AG04450 (cell line): ENCODE measurements at regions not wholly inside any gene's neighbourhood (a gene's known extent, or its start where the extent isn't known, plus 50 kb on each side); places are given as distances from the start of the nearest gene placed in this dataset.

Source experiments
- CTCF ChIA-PET: fragments of 300-600, 350-600 bp; formaldehyde crosslinking; extraction: SDS; loops from one replicate; lab custom pipeline; 2022; ENCODE audit warnings: antibody characterized with exemption, inconsistent platforms; lab: Charles Lee
- POLR2A ChIA-PET: fragments of 350-600 bp; formaldehyde crosslinking; extraction: SDS; loops from one replicate; lab custom pipeline; 2021; ENCODE audit warnings: antibody characterized with exemption, inconsistent platforms; lab: Yijun Ruan, JAX
- DNase-seq: peaks from one replicate; pipeline ENCODE4 v3.0.0-alpha.2; 2011; ENCODE audit warnings: low read depth, low spot score
- H3K27ac ChIP-seq: one replicate; pipeline ENCODE4 v1.5.1; 2012; ENCODE audit warnings: low read depth, low read length, control low read depth
- H3K27me3 ChIP-seq: one replicate; pipeline ENCODE4 v1.6.0; 2012; ENCODE audit warnings: low read length; ENCODE audit not compliant: control insufficient read depth, insufficient read depth
- H3K4me3 ChIP-seq: 2 replicates; pipeline ENCODE4 v1.5.1; 2011; ENCODE audit warnings: mild to moderate bottlenecking, low read depth, low read length, control low read depth
- H3K9me3 ChIP-seq: 2 replicates; pipeline ENCODE4 v1.5.1; 2012; ENCODE audit warnings: low read length; ENCODE audit not compliant: control insufficient read depth, insufficient read depth
- TF ChIP-seq, protein P1 (sequence below): IDR thresholded peaks from 2 replicates; pipeline ENCODE4 v1.5.1; 2011; ENCODE audit warnings: low read depth, low read length, control low read depth, inconsistent platforms

DNA sequence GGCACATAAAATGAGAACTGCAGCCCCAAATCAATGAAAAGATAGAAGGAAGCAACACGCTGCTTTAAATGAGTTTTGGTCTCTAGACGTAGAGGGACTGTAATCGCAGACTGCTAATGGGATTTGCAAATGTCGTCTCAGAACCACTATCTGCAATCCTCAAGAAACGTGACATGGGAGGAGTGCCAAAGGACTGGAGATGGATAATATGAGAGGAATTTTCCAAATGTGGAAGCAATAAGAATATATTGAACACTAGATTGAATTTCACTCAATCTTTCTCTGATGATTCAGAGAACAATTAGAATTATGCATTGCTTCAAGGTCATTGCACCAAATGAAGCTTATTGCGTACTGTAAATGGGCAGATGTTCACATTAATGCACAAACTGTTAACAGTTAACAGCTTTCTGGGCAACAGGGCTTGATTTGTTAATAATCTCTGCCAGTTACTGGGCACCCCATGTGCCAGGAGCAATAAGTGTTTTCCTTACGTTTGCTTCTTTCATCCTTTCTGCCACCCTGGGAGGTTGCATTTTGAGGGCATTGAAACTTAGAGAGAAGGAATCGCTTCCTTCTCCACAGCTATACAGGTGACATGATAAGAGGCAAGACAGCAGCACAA lies 62.8 kb upstream of the WASF3 start:
- Histone ChIP-seq H3K27me3 (peaks cover 14% of the 10 kb centered on the region), H3K9me3 (no peaks in the 10 kb centered on the region), H3K27ac (no peak overlapping the region), H3K4me3 (no peak overlapping the region)
- no peak for DNase-seq
- POLR2A ChIA-PET, result no interaction called here
- CTCF ChIA-PET, result interaction anchor here (1.2 to 8.3 kb wide), 7 partner anchors 9 to 310 kb away, joined by 3 to 237 read pairs (median 24); no protein-coding TSS in a partner anchor
- TF ChIP-seq, protein P1, sequence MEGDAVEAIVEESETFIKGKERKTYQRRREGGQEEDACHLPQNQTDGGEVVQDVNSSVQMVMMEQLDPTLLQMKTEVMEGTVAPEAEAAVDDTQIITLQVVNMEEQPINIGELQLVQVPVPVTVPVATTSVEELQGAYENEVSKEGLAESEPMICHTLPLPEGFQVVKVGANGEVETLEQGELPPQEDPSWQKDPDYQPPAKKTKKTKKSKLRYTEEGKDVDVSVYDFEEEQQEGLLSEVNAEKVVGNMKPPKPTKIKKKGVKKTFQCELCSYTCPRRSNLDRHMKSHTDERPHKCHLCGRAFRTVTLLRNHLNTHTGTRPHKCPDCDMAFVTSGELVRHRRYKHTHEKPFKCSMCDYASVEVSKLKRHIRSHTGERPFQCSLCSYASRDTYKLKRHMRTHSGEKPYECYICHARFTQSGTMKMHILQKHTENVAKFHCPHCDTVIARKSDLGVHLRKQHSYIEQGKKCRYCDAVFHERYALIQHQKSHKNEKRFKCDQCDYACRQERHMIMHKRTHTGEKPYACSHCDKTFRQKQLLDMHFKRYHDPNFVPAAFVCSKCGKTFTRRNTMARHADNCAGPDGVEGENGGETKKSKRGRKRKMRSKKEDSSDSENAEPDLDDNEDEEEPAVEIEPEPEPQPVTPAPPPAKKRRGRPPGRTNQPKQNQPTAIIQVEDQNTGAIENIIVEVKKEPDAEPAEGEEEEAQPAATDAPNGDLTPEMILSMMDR, result no peak

- no peak for DNase-seq
- no peak overlapping the region for H3K4me3 ChIP-seq
- no peaks in the 10 kb centered on the region; the same call in 1 of the 2 replicates for H3K9me3 ChIP-seq
- H3K27ac ChIP-seq, result no peak overlapping the region
- H3K27me3 ChIP-seq, result peaks cover 10% of the 10 kb centered on the region
- TF ChIP-seq, protein P1, result no peak
- ChIA-PET POLR2A (no interaction called here), CTCF (interaction anchor here (0.7 to 8.3 kb wide), 14 partner anchors 9 to 311 kb away, joined by 3 to 237 read pairs (median 12); no protein-coding TSS in a partner anchor)
Observed at GRCh38 chr13:26495750-26496149, 61.7 kb upstream of the WASF3 start.

DNA sequence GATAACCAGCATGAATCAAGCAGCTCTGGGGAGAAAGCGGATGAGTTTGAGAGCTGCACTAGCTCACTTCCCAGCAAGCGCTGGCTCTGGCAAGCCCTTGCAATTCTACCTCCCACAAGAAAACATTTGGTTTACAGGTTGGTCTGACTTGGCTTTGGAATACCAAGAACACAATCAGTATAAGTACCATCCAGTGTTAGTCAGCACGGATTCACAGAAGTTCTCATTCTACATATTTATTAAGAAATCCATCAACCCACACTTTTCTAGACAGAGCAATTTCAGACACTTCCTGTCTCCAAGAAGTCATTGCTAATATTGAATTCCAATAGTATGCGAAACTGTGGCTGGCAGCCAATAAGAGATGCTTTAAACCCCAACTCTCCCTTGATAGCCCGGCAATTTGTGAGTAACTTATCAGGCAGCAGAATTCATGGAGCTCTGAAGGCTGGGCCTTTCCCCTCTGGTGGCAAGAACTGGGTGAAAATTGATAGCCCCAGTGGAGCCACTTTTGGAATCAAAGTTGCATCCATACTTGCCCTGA lies 59.4 kb upstream of the WASF3 start:
- POLR2A ChIA-PET, result interaction anchor here (1.7 kb wide), 1 partner anchor 313 kb away, joined by 4 read pairs; no protein-coding TSS in a partner anchor
- Histone ChIP-seq H3K9me3 (no peaks in the 10 kb centered on the region; the same call in 1 of the 2 replicates), H3K27ac (peak overlapping the region; percentile 31), H3K4me3 (no peak overlapping the region), H3K27me3 (peaks cover 8% of the 10 kb centered on the region)
- CTCF ChIA-PET, result interaction anchor here (0.8 to 8.3 kb wide), 9 partner anchors 15 to 313 kb away, joined by 3 to 237 read pairs (median 11); no protein-coding TSS in a partner anchor
- TF ChIP-seq, protein P1, result no peak
- DNase-seq, result no peak

- TF ChIP-seq, protein P1, result no peak
- Histone ChIP-seq H3K9me3 (no peaks in the 10 kb centered on the region; the same call in 1 of the 2 replicates), H3K4me3 (no peak overlapping the region), H3K27ac (no peak overlapping the region), H3K27me3 (peaks cover 8% of the 10 kb centered on the region)
- ChIA-PET POLR2A (no interaction called here), CTCF (interaction anchor here (0.8 to 8.3 kb wide), 5 partner anchors 16 to 314 kb away, joined by 3 to 237 read pairs (median 4); no protein-coding TSS in a partner anchor)
- DNase-seq, result no peak
Observed at GRCh38 chr13:26498656-26499601, 58.6 kb upstream of the WASF3 start.
